ENCODE measurements at regions not wholly inside any gene's neighbourhood (a gene's known extent, or its start where the extent isn't known, plus 50 kb on each side); places are given as distances from the start of the nearest gene placed in this dataset.

DNA sequence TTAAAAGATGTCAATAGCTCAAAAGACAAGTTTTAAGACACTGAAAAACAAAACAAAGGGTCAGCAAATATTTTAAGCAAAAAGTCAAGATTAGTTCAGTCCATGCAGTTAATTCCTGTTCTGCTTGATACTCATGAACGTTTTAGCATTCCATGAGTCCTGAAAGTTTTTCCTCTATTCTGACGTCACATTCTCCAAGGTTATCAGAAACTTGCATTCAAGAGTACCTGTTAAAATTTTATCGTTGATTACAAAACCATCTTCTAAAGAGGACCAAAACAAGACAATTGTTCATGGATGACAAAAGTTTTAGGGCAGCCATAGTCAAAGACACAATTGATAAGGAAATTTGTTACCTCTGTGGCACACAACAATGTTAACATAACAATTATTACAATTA is 52.5 kb upstream of the VOPP1 start:
- no peak for DNase-seq (ENCODE audit: low read depth)

DNA sequence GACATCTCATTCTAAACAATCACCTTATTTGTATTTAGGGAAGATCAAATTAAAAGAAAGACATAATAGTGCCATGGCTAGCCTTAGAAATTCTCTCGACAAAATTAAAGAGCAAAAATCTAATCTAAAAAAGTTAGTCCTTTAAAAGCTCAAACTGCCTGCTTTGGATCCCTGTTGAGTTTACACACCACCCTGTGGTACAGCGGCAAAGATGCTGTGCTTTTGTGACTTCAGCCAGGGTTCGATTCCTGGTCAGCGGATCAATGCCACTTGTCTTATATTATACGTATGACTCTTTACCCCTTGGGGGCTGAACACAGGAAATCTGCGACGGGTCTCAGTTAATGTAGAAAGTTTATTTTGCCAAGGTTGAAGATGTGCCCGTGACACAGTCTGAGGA is 51.3 kb upstream of the VOPP1 start:
- no peak for DNase-seq (ENCODE audit: low read depth)

- no peak for DNase-seq (ENCODE audit: low read depth)
These were observed 49.9 kb upstream of the VOPP1 start for GRCh38 chr7:55622241-55622640.
